Endodermal cell (in vitro differentiated cells): ENCODE measurements at regions not wholly inside any gene's neighbourhood (a gene's known extent, or its start where the extent isn't known, plus 50 kb on each side); places are given as distances from the start of the nearest gene placed in this dataset.

ENCODE experiments used
- DNase-seq: peaks from one replicate; pipeline ENCODE4 v3.0.0-alpha.2; 2017
- H3K27ac ChIP-seq: 2 replicates; pipeline ENCODE4 v1.5.1; 2013; ENCODE audit warnings: mild to moderate bottlenecking, low read depth, low read length, moderate library complexity
- H3K27me3 ChIP-seq: 2 replicates; pipeline ENCODE4 v1.6.1; 2013; ENCODE audit warnings: mild to moderate bottlenecking, low read length, moderate library complexity; ENCODE audit not compliant: insufficient read depth, control insufficient read depth, poor library complexity, severe bottlenecking
- H3K36me3 ChIP-seq: 2 replicates; pipeline ENCODE4 v1.7.0; 2013; ENCODE audit warnings: mild to moderate bottlenecking, low read length, moderate library complexity; ENCODE audit not compliant: control insufficient read depth, insufficient read depth
- H3K4me1 ChIP-seq: one replicate; pipeline ENCODE4 v1.7.0; 2013; ENCODE audit warnings: low read length; ENCODE audit not compliant: control insufficient read depth, insufficient read depth
- H3K4me3 ChIP-seq: 2 replicates; pipeline ENCODE4 v1.5.1; 2013; ENCODE audit warnings: mild to moderate bottlenecking, low read length, moderate library complexity
- H3K9ac ChIP-seq: 2 replicates; pipeline ENCODE4 v1.6.1; 2013; ENCODE audit warnings: mild to moderate bottlenecking, low read length, moderate library complexity; ENCODE audit not compliant: poor library complexity, severe bottlenecking; ENCODE audit errors: extremely low read depth
- H3K9me3 ChIP-seq: 2 replicates; pipeline ENCODE4 v1.6.1; 2013; ENCODE audit warnings: mild to moderate bottlenecking, low read length, moderate library complexity; ENCODE audit not compliant: control insufficient read depth
- H3K27ac Mint-ChIP-seq: 2 replicates; pipeline ENCODE4 v1.8.0; 2020; ENCODE audit warnings: mixed read lengths
- H3K27me3 Mint-ChIP-seq: 2 replicates; pipeline ENCODE4 v1.8.0; 2021; ENCODE audit warnings: mild to moderate bottlenecking, mixed read lengths; ENCODE audit not compliant: insufficient read depth
- H3K36me3 Mint-ChIP-seq: 2 replicates; pipeline ENCODE4 v1.8.0; 2020; ENCODE audit warnings: low read depth, mixed read lengths
- H3K4me1 Mint-ChIP-seq: 2 replicates; pipeline ENCODE4 v1.8.0; 2020; ENCODE audit warnings: mixed read lengths
- H3K4me3 Mint-ChIP-seq: 2 replicates; pipeline ENCODE4 v1.8.0; 2020; ENCODE audit warnings: mild to moderate bottlenecking, moderate library complexity, mixed read lengths
- H3K9me3 Mint-ChIP-seq: 2 replicates; pipeline ENCODE4 v1.8.0; 2020; ENCODE audit warnings: mild to moderate bottlenecking, mixed read lengths
- WGBS, 2 experiments: methylation state at CpG; one replicate each; pipeline versions ENCODE4 v1.1.5 to v1.1.7; 2013; ENCODE audit warnings: missing lambda C conversion rate in 2 of 2, mixed read lengths in 1 of 2; ENCODE audit not compliant: insufficient coverage in 1 of 2, insufficient read length in 1 of 2; 5-methylcytosine and 5-hydroxymethylcytosine counted together
- TF ChIP-seq, protein P1 (sequence below): fragments of 200-600 bp; sonication (generic); conservative IDR thresholded peaks from 2 replicates; pipeline ENCODE4 v1.5.0; 2021; ENCODE audit warnings: antibody characterized with exemption, mild to moderate bottlenecking

DNA sequence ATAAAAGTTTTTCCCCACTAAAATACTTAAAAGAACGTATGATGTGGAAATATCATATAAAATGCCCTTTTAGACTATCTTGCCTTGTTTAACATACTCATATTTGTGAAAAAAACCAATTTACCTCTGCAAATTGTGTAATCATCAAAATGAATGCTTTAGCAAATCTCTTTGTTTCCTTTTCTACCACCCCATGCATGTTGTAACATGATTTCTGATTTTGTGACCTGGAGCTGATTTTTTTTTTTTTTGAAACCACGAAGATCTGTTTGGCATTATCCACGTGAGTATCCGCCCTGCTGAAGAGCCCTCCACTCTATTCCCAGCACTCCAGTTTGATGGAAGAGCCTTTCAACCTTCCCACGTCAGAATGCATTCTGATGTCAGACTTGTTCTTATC, 245.8 kb upstream of the NBEA start:
- Mint-ChIP-seq H3K27ac (no peak overlapping the region), H3K27me3 (no peaks in the 10 kb centered on the region), H3K4me3 (no peak overlapping the region), H3K4me1 (peaks cover 26% of the 10 kb centered on the region), H3K9me3 (no peaks in the 10 kb centered on the region), H3K36me3 (no peaks in the 10 kb centered on the region)
- Histone ChIP-seq H3K27ac (no peak overlapping the region), H3K4me3 (no peak overlapping the region), H3K36me3 (no peaks in the 10 kb centered on the region), H3K4me1 (peaks cover 4% of the 10 kb centered on the region), H3K27me3 (no peaks in the 10 kb centered on the region), H3K9me3 (no peaks in the 10 kb centered on the region), H3K9ac (no peak overlapping the region)
- DNase-seq: no peak
- TF ChIP-seq, protein P1, sequence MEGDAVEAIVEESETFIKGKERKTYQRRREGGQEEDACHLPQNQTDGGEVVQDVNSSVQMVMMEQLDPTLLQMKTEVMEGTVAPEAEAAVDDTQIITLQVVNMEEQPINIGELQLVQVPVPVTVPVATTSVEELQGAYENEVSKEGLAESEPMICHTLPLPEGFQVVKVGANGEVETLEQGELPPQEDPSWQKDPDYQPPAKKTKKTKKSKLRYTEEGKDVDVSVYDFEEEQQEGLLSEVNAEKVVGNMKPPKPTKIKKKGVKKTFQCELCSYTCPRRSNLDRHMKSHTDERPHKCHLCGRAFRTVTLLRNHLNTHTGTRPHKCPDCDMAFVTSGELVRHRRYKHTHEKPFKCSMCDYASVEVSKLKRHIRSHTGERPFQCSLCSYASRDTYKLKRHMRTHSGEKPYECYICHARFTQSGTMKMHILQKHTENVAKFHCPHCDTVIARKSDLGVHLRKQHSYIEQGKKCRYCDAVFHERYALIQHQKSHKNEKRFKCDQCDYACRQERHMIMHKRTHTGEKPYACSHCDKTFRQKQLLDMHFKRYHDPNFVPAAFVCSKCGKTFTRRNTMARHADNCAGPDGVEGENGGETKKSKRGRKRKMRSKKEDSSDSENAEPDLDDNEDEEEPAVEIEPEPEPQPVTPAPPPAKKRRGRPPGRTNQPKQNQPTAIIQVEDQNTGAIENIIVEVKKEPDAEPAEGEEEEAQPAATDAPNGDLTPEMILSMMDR: no peak
- 89 to 97% methylated on average over 5 of the region's 5 CpGs for WGBS, 2 experiments

DNA sequence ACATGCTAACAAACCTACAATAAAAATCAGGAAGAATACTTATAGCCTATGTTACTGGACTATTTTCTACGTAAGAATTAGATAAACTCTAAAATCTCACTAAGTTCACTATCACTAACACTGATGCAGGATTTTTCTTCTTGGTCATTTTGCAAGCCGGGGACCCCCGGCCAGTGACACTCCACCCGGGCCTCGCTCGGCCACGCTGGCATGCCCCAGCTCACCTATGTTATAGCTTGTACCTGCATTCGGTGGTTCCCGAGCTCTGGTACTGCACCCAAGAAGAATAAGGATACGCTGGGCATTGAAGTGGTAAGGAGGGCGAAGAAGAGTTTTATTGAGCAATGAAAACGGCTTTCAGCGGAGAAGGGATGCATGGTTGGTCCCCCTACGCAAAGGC, 245.3 kb upstream of the NBEA start:
- Histone ChIP-seq H3K36me3 (no peaks in the 10 kb centered on the region), H3K27ac (no peak overlapping the region), H3K9ac (no peak overlapping the region), H3K27me3 (no peaks in the 10 kb centered on the region), H3K4me1 (peaks cover 9% of the 10 kb centered on the region), H3K9me3 (no peaks in the 10 kb centered on the region), H3K4me3 (no peak overlapping the region)
- TF ChIP-seq, protein P1: no peak
- H3K4me1 Mint-ChIP-seq: peaks cover 28% of the 10 kb centered on the region
- no peaks in the 10 kb centered on the region for H3K27me3 Mint-ChIP-seq
- no peak overlapping the region for H3K27ac Mint-ChIP-seq
- no peak overlapping the region for H3K4me3 Mint-ChIP-seq
- 98 to 100% methylated on average over 6 to 14 of the region's 14 CpGs for WGBS, 2 experiments
- H3K9me3 Mint-ChIP-seq: no peaks in the 10 kb centered on the region
- no peaks in the 10 kb centered on the region for H3K36me3 Mint-ChIP-seq
- DNase-seq: no peak

DNA sequence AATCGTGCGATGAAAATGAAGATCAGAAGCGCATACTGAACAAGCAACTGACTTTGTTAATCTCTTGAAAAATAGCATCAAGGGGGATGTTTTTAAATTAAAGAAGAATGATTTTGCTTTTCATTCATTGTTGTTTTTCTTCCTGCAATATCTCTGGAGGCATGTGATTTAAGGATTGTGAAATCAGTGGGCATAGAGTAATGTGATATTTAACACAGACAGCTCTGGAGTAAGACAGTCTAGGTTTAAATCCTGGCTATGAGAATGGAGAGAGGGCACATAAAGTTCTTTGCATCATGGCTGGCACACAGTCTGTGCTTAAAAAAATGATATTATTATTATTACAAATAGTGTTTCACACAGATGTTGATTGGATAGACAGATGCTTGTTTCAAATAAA, 243.1 kb upstream of the NBEA start:
- 96 to 100% methylated on average over 3 of the region's 3 CpGs for WGBS, 2 experiments
- H3K4me1 Mint-ChIP-seq: peaks cover 29% of the 10 kb centered on the region
- Histone ChIP-seq H3K9ac (no peak overlapping the region), H3K27me3 (no peaks in the 10 kb centered on the region), H3K4me1 (peaks cover 11% of the 10 kb centered on the region), H3K9me3 (no peaks in the 10 kb centered on the region), H3K36me3 (no peaks in the 10 kb centered on the region), H3K4me3 (no peak overlapping the region), H3K27ac (no peak overlapping the region)
- no peak overlapping the region for H3K27ac Mint-ChIP-seq
- TF ChIP-seq, protein P1: no peak
- no peaks in the 10 kb centered on the region for H3K27me3 Mint-ChIP-seq
- H3K9me3 Mint-ChIP-seq: no peaks in the 10 kb centered on the region
- DNase-seq: no peak
- no peaks in the 10 kb centered on the region for H3K36me3 Mint-ChIP-seq
- no peak overlapping the region for H3K4me3 Mint-ChIP-seq
